SU-DHL-6 (cell line): ENCODE measurements at regions not wholly inside any gene's neighbourhood (a gene's known extent, or its start where the extent isn't known, plus 50 kb on each side); places are given as distances from the start of the nearest gene placed in this dataset.

ENCODE experiments used
- EZH2phosphoT487 ChIP-seq: fragments of 200-600 bp; sonication (generic), shearing (Covaris generic); conservative IDR thresholded peaks from 2 replicates; pipeline ENCODE4 v1.6.1; 2018; ENCODE audit warnings: mild to moderate bottlenecking, antibody characterized with exemption, low read length, moderate library complexity, mixed read lengths
- TF ChIP-seq, protein P1 (sequence below): fragments of 200-600 bp; sonication (generic); IDR thresholded peaks from one replicate; pipeline ENCODE4 v1.5.1; 2017; ENCODE audit warnings: antibody characterized with exemption, mild to moderate bottlenecking, low read length, moderate library complexity; ENCODE audit not compliant: insufficient read depth, poor library complexity, severe bottlenecking

DNA sequence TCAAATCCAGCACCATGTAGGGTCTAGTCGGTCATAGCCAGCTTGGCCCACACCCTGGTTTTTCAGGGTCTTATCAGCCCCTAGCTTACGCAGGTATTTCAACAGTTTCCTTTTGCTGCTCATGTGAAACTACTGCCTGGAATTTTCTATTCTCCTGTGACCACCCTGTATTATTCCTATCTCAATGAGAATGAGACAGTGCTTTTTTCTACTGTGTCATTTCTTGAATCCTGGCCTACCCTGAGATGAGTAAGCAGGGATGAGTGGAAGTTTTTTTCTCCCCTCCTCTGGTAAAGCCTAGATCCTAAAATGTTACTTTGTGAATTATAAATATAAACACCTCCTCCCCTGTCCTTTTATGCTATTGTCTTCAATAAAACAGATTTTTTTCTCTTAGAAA, 62.7 kb upstream of the ARID2 start:
- TF ChIP-seq, protein P1, sequence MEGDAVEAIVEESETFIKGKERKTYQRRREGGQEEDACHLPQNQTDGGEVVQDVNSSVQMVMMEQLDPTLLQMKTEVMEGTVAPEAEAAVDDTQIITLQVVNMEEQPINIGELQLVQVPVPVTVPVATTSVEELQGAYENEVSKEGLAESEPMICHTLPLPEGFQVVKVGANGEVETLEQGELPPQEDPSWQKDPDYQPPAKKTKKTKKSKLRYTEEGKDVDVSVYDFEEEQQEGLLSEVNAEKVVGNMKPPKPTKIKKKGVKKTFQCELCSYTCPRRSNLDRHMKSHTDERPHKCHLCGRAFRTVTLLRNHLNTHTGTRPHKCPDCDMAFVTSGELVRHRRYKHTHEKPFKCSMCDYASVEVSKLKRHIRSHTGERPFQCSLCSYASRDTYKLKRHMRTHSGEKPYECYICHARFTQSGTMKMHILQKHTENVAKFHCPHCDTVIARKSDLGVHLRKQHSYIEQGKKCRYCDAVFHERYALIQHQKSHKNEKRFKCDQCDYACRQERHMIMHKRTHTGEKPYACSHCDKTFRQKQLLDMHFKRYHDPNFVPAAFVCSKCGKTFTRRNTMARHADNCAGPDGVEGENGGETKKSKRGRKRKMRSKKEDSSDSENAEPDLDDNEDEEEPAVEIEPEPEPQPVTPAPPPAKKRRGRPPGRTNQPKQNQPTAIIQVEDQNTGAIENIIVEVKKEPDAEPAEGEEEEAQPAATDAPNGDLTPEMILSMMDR: no peak
- no peak for TF ChIP-seq EZH2phosphoT487
